ENCODE measurements at regions not wholly inside any gene's neighbourhood (a gene's known extent, or its start where the extent isn't known, plus 50 kb on each side); places are given as distances from the start of the nearest gene placed in this dataset.

GRCh38 chr2:78634425-78634824 is 391.1 kb upstream of the REG3G start:
- TF ChIP-seq CTCF (IDR thresholded peaks at IDR 0.05; ENCODE audit: borderline replicate concordance, extremely low read depth, low read length, poor library complexity, severe bottlenecking): no peak
- TF ChIP-seq EZH2 (IDR thresholded peaks at IDR 0.05; ENCODE audit: borderline replicate concordance, low read depth, low read length, severe bottlenecking): no peak

All from DND-41 (cell line).